ENCODE measurements at regions not wholly inside any gene's neighbourhood (a gene's known extent, or its start where the extent isn't known, plus 50 kb on each side); places are given as distances from the start of the nearest gene placed in this dataset.

GRCh38 chr2:187134306-187134705, 285.3 kb upstream of the ZSWIM2 start:
- TF ChIP-seq, protein P1, sequence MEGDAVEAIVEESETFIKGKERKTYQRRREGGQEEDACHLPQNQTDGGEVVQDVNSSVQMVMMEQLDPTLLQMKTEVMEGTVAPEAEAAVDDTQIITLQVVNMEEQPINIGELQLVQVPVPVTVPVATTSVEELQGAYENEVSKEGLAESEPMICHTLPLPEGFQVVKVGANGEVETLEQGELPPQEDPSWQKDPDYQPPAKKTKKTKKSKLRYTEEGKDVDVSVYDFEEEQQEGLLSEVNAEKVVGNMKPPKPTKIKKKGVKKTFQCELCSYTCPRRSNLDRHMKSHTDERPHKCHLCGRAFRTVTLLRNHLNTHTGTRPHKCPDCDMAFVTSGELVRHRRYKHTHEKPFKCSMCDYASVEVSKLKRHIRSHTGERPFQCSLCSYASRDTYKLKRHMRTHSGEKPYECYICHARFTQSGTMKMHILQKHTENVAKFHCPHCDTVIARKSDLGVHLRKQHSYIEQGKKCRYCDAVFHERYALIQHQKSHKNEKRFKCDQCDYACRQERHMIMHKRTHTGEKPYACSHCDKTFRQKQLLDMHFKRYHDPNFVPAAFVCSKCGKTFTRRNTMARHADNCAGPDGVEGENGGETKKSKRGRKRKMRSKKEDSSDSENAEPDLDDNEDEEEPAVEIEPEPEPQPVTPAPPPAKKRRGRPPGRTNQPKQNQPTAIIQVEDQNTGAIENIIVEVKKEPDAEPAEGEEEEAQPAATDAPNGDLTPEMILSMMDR (IDR thresholded peaks at IDR 0.05): no peak
- no peak for TF ChIP-seq POLR2A (IDR thresholded peaks at IDR 0.05)

Data from body of pancreas (tissue), 4 donors.